ENCODE measurements at regions not wholly inside any gene's neighbourhood (a gene's known extent, or its start where the extent isn't known, plus 50 kb on each side); places are given as distances from the start of the nearest gene placed in this dataset.

GRCh38 chr13:33367926-33368325, 82.4 kb upstream of the STARD13 start:
- CTCF ChIA-PET: no interaction called here
- POLR2A ChIA-PET (ENCODE audit: low non-redundant PET): no interaction called here
- no peak overlapping the region for H3K27ac ChIP-seq
- no peak for DNase-seq (ENCODE audit: low spot score)
- TF ChIP-seq CTCF (conservative IDR thresholded peaks at IDR 0.05; ENCODE audit: low read depth): no peak

GRCh38 chr13:33369073-33369472, 83.5 kb upstream of the STARD13 start:
- DNase-seq (ENCODE audit: low spot score): no peak
- ChIA-PET POLR2A (ENCODE audit: low non-redundant PET) (no interaction called here), CTCF (no interaction called here)
- TF ChIP-seq CTCF (conservative IDR thresholded peaks at IDR 0.05; ENCODE audit: low read depth): no peak
- no peak overlapping the region for H3K27ac ChIP-seq

GRCh38 chr13:33372251-33372919, 86.8 kb upstream of the STARD13 start:
- no peak for TF ChIP-seq CTCF (conservative IDR thresholded peaks at IDR 0.05; ENCODE audit: low read depth)
- no peak for DNase-seq (ENCODE audit: low spot score)
- CTCF ChIA-PET: no interaction called here
- POLR2A ChIA-PET (ENCODE audit: low non-redundant PET): no interaction called here
- no peak overlapping the region for H3K27ac ChIP-seq

- ChIA-PET POLR2A (ENCODE audit: low non-redundant PET) (no interaction called here), CTCF (no interaction called here)
- no peak for TF ChIP-seq CTCF (conservative IDR thresholded peaks at IDR 0.05; ENCODE audit: low read depth)
- no peak overlapping the region for H3K27ac ChIP-seq
- DNase-seq (ENCODE audit: low spot score): no peak
Measured at GRCh38 chr13:33373624-33374023, 88.1 kb upstream of the STARD13 start.

- DNase-seq (ENCODE audit: low spot score): no peak
- POLR2A ChIA-PET (ENCODE audit: low non-redundant PET): no interaction called here
- TF ChIP-seq CTCF (conservative IDR thresholded peaks at IDR 0.05; ENCODE audit: low read depth): no peak
- CTCF ChIA-PET: no interaction called here
- no peak overlapping the region for H3K27ac ChIP-seq
Measured at GRCh38 chr13:33375421-33375820, 89.9 kb upstream of the STARD13 start.

GRCh38 chr13:33376212-33376611, 90.7 kb upstream of the STARD13 start:
- TF ChIP-seq CTCF (conservative IDR thresholded peaks at IDR 0.05; ENCODE audit: low read depth): no peak
- no peak overlapping the region for H3K27ac ChIP-seq
- CTCF ChIA-PET: no interaction called here
- no peak for DNase-seq (ENCODE audit: low spot score)
- POLR2A ChIA-PET (ENCODE audit: low non-redundant PET): no interaction called here

GRCh38 chr13:33377411-33377810, 91.9 kb upstream of the STARD13 start:
- DNase-seq (ENCODE audit: low spot score): no peak
- no peak overlapping the region for H3K27ac ChIP-seq
- POLR2A ChIA-PET (ENCODE audit: low non-redundant PET): no interaction called here
- CTCF ChIA-PET: no interaction called here
- no peak for TF ChIP-seq CTCF (conservative IDR thresholded peaks at IDR 0.05; ENCODE audit: low read depth)
